Mesenchymal stem cell (in vitro differentiated cells and primary cell): ENCODE measurements at regions not wholly inside any gene's neighbourhood (a gene's known extent, or its start where the extent isn't known, plus 50 kb on each side); places are given as distances from the start of the nearest gene placed in this dataset.

Source experiments
- DNase-seq: peaks from one replicate; pipeline ENCODE4 v3.0.0-alpha.2; 2013
- H2AFZ ChIP-seq: one replicate; pipeline ENCODE4 v1.6.1; 2013; ENCODE audit warnings: low read depth, mild to moderate bottlenecking, control low read depth, inconsistent platforms, low read length, moderate library complexity
- H2AK5ac ChIP-seq: 2 replicates; pipeline ENCODE4 v1.6.1; 2013; ENCODE audit warnings: low read length, moderate library complexity, mild to moderate bottlenecking, inconsistent platforms; ENCODE audit not compliant: severe bottlenecking
- H2BK120ac ChIP-seq: one replicate; pipeline ENCODE4 v1.6.1; 2013; ENCODE audit warnings: low read depth, mild to moderate bottlenecking, inconsistent platforms, low read length, moderate library complexity
- H2BK12ac ChIP-seq, 2 experiments: one replicate each; pipeline ENCODE4 v1.6.1; 2013; ENCODE audit warnings: inconsistent platforms in 2 of 2, low read length in 2 of 2, mild to moderate bottlenecking in 2 of 2, moderate library complexity in 2 of 2, control low read depth in 1 of 2
- H2BK15ac ChIP-seq: one replicate; pipeline ENCODE4 v1.6.1; 2013; ENCODE audit warnings: mild to moderate bottlenecking, low read depth, inconsistent platforms; ENCODE audit not compliant: poor library complexity, severe bottlenecking
- H2BK5ac ChIP-seq: 2 replicates; pipeline ENCODE4 v1.6.1; 2013; ENCODE audit warnings: low read depth, mild to moderate bottlenecking, low read length, control low read depth, inconsistent platforms; ENCODE audit not compliant: poor library complexity, severe bottlenecking
- H3K14ac ChIP-seq, 2 experiments: one replicate each; pipeline ENCODE4 v1.6.1; 2013; ENCODE audit warnings: inconsistent platforms in 2 of 2, low read length in 2 of 2, control low read depth in 1 of 2, mild to moderate bottlenecking in 1 of 2, moderate library complexity in 1 of 2
- H3K18ac ChIP-seq, 2 experiments: one replicate each; pipeline ENCODE4 v1.6.1; 2013; ENCODE audit warnings: inconsistent platforms in 2 of 2, low read length in 2 of 2, control low read depth in 1 of 2, low read depth in 1 of 2, mild to moderate bottlenecking in 1 of 2
- H3K23ac ChIP-seq, 2 experiments: one replicate each; pipeline ENCODE4 v1.6.1; 2013; ENCODE audit warnings: inconsistent platforms in 2 of 2, low read length in 2 of 2, mild to moderate bottlenecking in 2 of 2, moderate library complexity in 2 of 2, control low read depth in 1 of 2
- H3K27ac ChIP-seq: 2 replicates; pipeline ENCODE4 v1.5.1; 2013; ENCODE audit warnings: mild to moderate bottlenecking, moderate library complexity, low read length, control low read depth, inconsistent platforms; ENCODE audit not compliant: poor library complexity, severe bottlenecking
- H3K27me3 ChIP-seq, 2 experiments: 2 replicates each; pipeline versions ENCODE4 v1.6.1 to v1.7.0; 2013; ENCODE audit warnings: low read length in 2 of 2, mild to moderate bottlenecking in 2 of 2, moderate library complexity in 2 of 2, control low read depth in 1 of 2, inconsistent platforms in 1 of 2; ENCODE audit not compliant: control insufficient read depth in 1 of 2, insufficient read depth in 1 of 2
- H3K36me3 ChIP-seq, 2 experiments: 2 replicates each; pipeline versions ENCODE4 v1.6.1 to v1.7.0; 2013; ENCODE audit warnings: low read length in 2 of 2, control low read depth in 1 of 2, inconsistent platforms in 1 of 2, low read depth in 1 of 2, mild to moderate bottlenecking in 1 of 2; ENCODE audit not compliant: insufficient read depth in 2 of 2, control insufficient read depth in 1 of 2
- H3K4ac ChIP-seq, 2 experiments: one replicate each; pipeline ENCODE4 v1.6.1; 2013; ENCODE audit warnings: inconsistent platforms in 2 of 2, low read length in 2 of 2, mild to moderate bottlenecking in 2 of 2, moderate library complexity in 2 of 2, control low read depth in 1 of 2, low read depth in 1 of 2
- H3K4me1 ChIP-seq: 2 replicates; pipeline ENCODE4 v1.6.1; 2013; ENCODE audit warnings: low read depth, low read length, control low read depth; ENCODE audit not compliant: control insufficient read depth, insufficient read depth
- H3K4me2 ChIP-seq: 2 replicates; pipeline ENCODE4 v1.6.1; 2013; ENCODE audit warnings: low read length, mild to moderate bottlenecking, inconsistent platforms; ENCODE audit not compliant: poor library complexity, severe bottlenecking
- H3K4me3 ChIP-seq, 2 experiments: 2 replicates each; pipeline versions ENCODE4 v1.5.1 to v1.7.0; 2013; ENCODE audit warnings: low read length in 2 of 2, mild to moderate bottlenecking in 2 of 2, control low read depth in 1 of 2, low read depth in 1 of 2; ENCODE audit not compliant: insufficient read depth in 1 of 2
- H3K79me1 ChIP-seq: replicated peaks from 2 replicates; pipeline ENCODE4 v1.6.1; 2013; ENCODE audit warnings: mild to moderate bottlenecking, control low read depth, low read length, inconsistent platforms; ENCODE audit not compliant: poor library complexity, severe bottlenecking
- H3K9ac ChIP-seq: 2 replicates; pipeline ENCODE4 v1.7.0; 2013; ENCODE audit warnings: mild to moderate bottlenecking, low read length, moderate library complexity
- H3K9me3 ChIP-seq: 2 replicates; pipeline ENCODE4 v1.7.0; 2013; ENCODE audit warnings: mild to moderate bottlenecking, low read length; ENCODE audit not compliant: control insufficient read depth
- H4K8ac ChIP-seq: one replicate; pipeline ENCODE4 v1.6.1; 2013; ENCODE audit warnings: inconsistent platforms, mild to moderate bottlenecking, low read length, moderate library complexity
- H4K91ac ChIP-seq: one replicate; pipeline ENCODE4 v1.6.1; 2013; ENCODE audit warnings: mild to moderate bottlenecking, low read length, inconsistent platforms
- WGBS: methylation state at CpG from one replicate; pipeline ENCODE4 v1.1.7; 2013; ENCODE audit warnings: mixed read lengths; 5-methylcytosine and 5-hydroxymethylcytosine counted together

DNA sequence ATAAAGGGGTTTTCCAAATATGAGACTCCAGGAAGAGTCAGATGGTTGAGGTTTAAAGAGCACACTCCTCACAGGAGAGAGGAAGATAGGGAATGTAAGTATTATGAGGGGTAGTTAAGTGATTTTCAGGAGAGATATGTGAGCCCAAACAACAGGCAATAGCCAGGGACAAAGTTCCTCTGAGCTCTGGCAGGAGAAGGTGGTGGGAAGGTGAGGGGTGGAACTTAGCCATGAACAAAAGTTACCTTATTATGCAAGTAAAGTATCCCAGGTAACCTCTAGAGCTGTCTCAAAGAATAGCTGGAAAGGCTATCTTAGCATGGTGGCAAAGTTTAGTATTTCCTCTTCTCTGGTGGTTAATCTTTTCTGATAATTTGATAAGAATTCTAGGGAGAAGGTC, 450.5 kb upstream of the PTPRD start:
- Histone ChIP-seq H3K4me2 (no peak overlapping the region), H2BK15ac (no peak overlapping the region), H3K27me3 (no peaks in the 10 kb centered on the region), H3K4me3 (no peak overlapping the region), H3K14ac (no peak overlapping the region), H2BK120ac (no peak overlapping the region), H2AFZ (no peak overlapping the region), H2BK5ac (no peak overlapping the region), H3K18ac (no peak overlapping the region), H2BK12ac (no peak overlapping the region), H2AK5ac (no peak overlapping the region), H3K9ac (no peak overlapping the region), H3K4me1 (no peaks in the 10 kb centered on the region), H4K91ac (peak overlapping the region; percentile 50), H3K36me3 (no peaks in the 10 kb centered on the region), H3K79me1 (no peaks in the 10 kb centered on the region), H3K4ac (no peak overlapping the region), H3K23ac (no peak overlapping the region), H3K27ac (no peak overlapping the region), H3K9me3 (no peaks in the 10 kb centered on the region), H4K8ac (no peak overlapping the region)
- no peak for DNase-seq

DNA sequence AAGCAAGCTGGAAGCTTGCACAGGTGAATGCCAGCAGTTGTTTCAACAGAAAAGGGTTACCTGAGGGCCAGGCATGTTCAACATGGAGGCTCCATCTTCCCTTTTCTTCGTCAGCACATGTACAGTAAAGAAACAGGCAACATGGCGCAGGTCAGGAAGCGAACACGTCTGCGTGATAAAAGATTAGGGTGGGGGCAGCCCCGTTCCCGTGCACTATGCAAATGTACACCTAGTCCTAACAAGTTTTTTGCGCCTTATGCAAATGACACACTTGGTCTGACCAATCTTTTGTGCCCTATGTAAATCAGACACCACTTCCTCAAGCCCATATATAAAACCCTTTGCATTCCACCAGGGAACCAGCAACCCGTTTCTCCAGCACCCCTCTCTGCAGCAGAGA, 452.1 kb upstream of the PTPRD start:
- Histone ChIP-seq H3K4me1 (no peaks in the 10 kb centered on the region), H2AFZ (no peak overlapping the region), H2BK12ac (no peak overlapping the region), H4K8ac (no peak overlapping the region), H3K27me3 (no peaks in the 10 kb centered on the region), H4K91ac (no peak overlapping the region), H3K9ac (no peak overlapping the region), H3K4me3 (no peak overlapping the region), H3K27ac (no peak overlapping the region), H3K36me3 (no peaks in the 10 kb centered on the region), H3K14ac (no peak overlapping the region), H3K18ac (no peak overlapping the region), H2AK5ac (no peak overlapping the region), H2BK5ac (no peak overlapping the region), H2BK15ac (no peak overlapping the region), H3K23ac (no peak overlapping the region), H3K4ac (no peak overlapping the region), H3K9me3 (no peaks in the 10 kb centered on the region), H3K79me1 (no peaks in the 10 kb centered on the region), H2BK120ac (no peak overlapping the region), H3K4me2 (no peak overlapping the region)
- no peak for DNase-seq
- 97% methylated on average over 8 of the region's 9 CpGs for WGBS

DNA sequence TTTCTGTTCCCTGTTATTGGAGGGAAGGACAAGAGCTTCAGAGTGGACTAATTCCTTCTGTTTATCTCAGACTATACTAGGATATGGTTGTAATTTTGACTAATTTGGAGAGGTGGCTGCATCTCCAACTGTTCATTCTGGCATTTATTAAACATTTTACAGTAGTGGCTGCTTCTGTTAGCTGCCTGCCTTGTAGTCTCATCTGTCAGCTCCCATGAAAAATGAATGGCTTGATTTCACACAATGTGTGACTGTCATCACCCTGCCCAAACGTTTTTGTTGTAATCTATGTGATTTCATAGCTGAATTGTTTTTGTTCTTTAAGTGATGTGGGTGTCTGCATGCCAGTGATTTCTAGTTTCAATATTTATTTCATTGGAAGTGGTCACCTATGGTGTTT, 459.4 kb upstream of the PTPRD start:
- Histone ChIP-seq H2BK120ac (no peak overlapping the region), H3K79me1 (no peaks in the 10 kb centered on the region)
- WGBS, result 18% methylated on average over 1 of the region's 1 CpG

DNA sequence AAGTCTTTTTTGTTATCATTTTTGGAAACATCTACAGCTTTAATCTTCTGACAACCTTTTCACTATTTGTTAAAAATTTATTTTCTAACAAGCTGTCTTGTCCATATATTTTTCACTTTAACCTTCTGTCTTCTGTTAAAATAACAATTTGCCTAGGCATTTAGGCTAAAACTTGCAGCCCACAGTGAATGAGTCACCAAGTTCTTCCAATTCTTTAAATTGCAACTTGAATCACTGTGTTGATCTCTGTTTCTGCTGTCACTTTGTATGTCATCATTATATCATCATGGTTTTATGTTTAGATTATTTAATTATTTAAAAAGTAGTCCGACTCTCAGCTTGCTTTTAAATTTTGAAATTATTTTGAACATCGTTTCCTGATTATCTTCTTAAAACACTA, 473.8 kb upstream of the PTPRD start:
- H2BK5ac ChIP-seq, result no peak overlapping the region

More for the DNA sequence above, 459.4 kb upstream of the PTPRD start:
- no peak for DNase-seq
- Histone ChIP-seq H3K4ac (no peak overlapping the region), H2AFZ (no peak overlapping the region), H3K36me3 (no peaks in the 10 kb centered on the region), H3K14ac (no peak overlapping the region), H3K23ac (no peak overlapping the region), H3K4me1 (no peaks in the 10 kb centered on the region), H3K18ac (no peak overlapping the region), H2BK12ac (no peak overlapping the region), H4K91ac (no peak overlapping the region), H2BK15ac (no peak overlapping the region), H3K27me3 (no peaks in the 10 kb centered on the region), H3K9ac (no peak overlapping the region), H3K4me3 (no peak overlapping the region), H2AK5ac (no peak overlapping the region), H2BK5ac (no peak overlapping the region), H3K9me3 (peaks cover 8% of the 10 kb centered on the region), H4K8ac (no peak overlapping the region), H3K4me2 (no peak overlapping the region), H3K27ac (no peak overlapping the region)

More for the DNA sequence above, 473.8 kb upstream of the PTPRD start:
- WGBS, result no CpG with 5 or more reads among the region's 2 CpGs
- H3K4me2 ChIP-seq, result no peak overlapping the region
- DNase-seq, result peak; percentile 53
- H3K9ac ChIP-seq, result no peak overlapping the region
- H3K79me1 ChIP-seq, result no peaks in the 10 kb centered on the region
- H2AK5ac ChIP-seq, result no peak overlapping the region
- H2BK120ac ChIP-seq, result no peak overlapping the region
- no peak overlapping the region for H2BK12ac ChIP-seq
- H3K36me3 ChIP-seq, result no peaks in the 10 kb centered on the region
- no peak overlapping the region for H3K14ac ChIP-seq
- no peak overlapping the region for H4K91ac ChIP-seq
- H3K18ac ChIP-seq, result no peak overlapping the region
- no peak overlapping the region for H3K23ac ChIP-seq
- H3K27ac ChIP-seq, result no peak overlapping the region
- no peak overlapping the region for H2AFZ ChIP-seq
- no peak overlapping the region for H2BK15ac ChIP-seq
- H4K8ac ChIP-seq, result no peak overlapping the region
- H3K4me3 ChIP-seq, result no peak overlapping the region
- peaks cover 6% of the 10 kb centered on the region for H3K9me3 ChIP-seq
- no peaks in the 10 kb centered on the region for H3K4me1 ChIP-seq
- no peak overlapping the region for H3K4ac ChIP-seq
- H3K27me3 ChIP-seq, result no peaks in the 10 kb centered on the region
